WTC11 (cell line): ENCODE measurements at regions not wholly inside any gene's neighbourhood (a gene's known extent, or its start where the extent isn't known, plus 50 kb on each side); places are given as distances from the start of the nearest gene placed in this dataset.
A peak's percentile ranks its signal among the peaks of the same experiment; 100 is the strongest.

Experiments
- ATAC-seq: fragments of 200-7000 bp; cut with Tn5 transposase; 2 replicates; pipeline ENCODE4 v1.10.0; 2021; ENCODE audit warnings: mild to moderate bottlenecking, moderate library complexity
- CTCF ChIA-PET: fragments of 300-600 bp; sonication (Branson Sonifier 250); formaldehyde crosslinking; loops from one replicate; lab custom pipeline; 2021; ENCODE audit warnings: antibody characterized with exemption; lab: Charles Lee
- POLR2A ChIA-PET: fragments of 350-600 bp; sonication (Branson Sonifier 250); formaldehyde crosslinking; loops from one replicate; lab custom pipeline; 2021; ENCODE audit warnings: antibody characterized with exemption; lab: Charles Lee
- DNase-seq: peaks from one replicate; pipeline ENCODE4 v3.0.0; 2021; ENCODE audit warnings: low spot score
- H3K27ac Mint-ChIP-seq: 2 replicates; pipeline ENCODE4 v1.8.0; 2021; ENCODE audit warnings: mixed read lengths
- H3K27me3 Mint-ChIP-seq: 2 replicates; pipeline ENCODE4 v1.8.0; 2021; ENCODE audit warnings: low read depth, mild to moderate bottlenecking, moderate library complexity, mixed read lengths
- H3K36me3 Mint-ChIP-seq: 2 replicates; pipeline ENCODE4 v1.8.0; 2021; ENCODE audit warnings: mixed read lengths
- H3K4me1 Mint-ChIP-seq: 2 replicates; pipeline ENCODE4 v1.8.0; 2022; ENCODE audit warnings: mixed read lengths
- H3K4me3 Mint-ChIP-seq: 2 replicates; pipeline ENCODE4 v1.8.0; 2021; ENCODE audit warnings: mild to moderate bottlenecking, moderate library complexity, mixed read lengths
- H3K9me3 Mint-ChIP-seq: 2 replicates; pipeline ENCODE4 v1.8.0; 2021; ENCODE audit warnings: mixed read lengths
- ATF1 ChIP-seq: sonication (generic); formaldehyde crosslinking; IDR thresholded peaks from 2 replicates; pipeline ENCODE4 v1.8.1; 2023; ENCODE audit warnings: mild to moderate bottlenecking, moderate library complexity, missing genetic modification reagents
- CBFB ChIP-seq: sonication (generic); formaldehyde crosslinking; IDR thresholded peaks from 2 replicates; pipeline ENCODE4 v1.8.1; 2022; ENCODE audit warnings: mild to moderate bottlenecking, low read depth, missing genetic modification reagents
- GABPB1 ChIP-seq: sonication (generic); formaldehyde crosslinking; IDR thresholded peaks from 2 replicates; pipeline ENCODE4 v1.8.1; 2023; ENCODE audit warnings: mild to moderate bottlenecking, missing genetic modification reagents
- GTF2I ChIP-seq: fragments of 250-450 bp; sonication (Bioruptor Pico); conservative IDR thresholded peaks from 2 replicates; pipeline ENCODE4 v1.4.0; 2021; ENCODE audit warnings: mild to moderate bottlenecking
- HMGA2 ChIP-seq: fragments of 250-450 bp; sonication (Bioruptor Pico); IDR thresholded peaks from 2 replicates; pipeline ENCODE4 v1.4.0; 2021; ENCODE audit warnings: mild to moderate bottlenecking, moderate library complexity
- IRF2 ChIP-seq: sonication (generic); formaldehyde crosslinking; IDR thresholded peaks from 2 replicates; pipeline ENCODE4 v1.8.0; 2022; ENCODE audit warnings: low read depth, missing genetic modification reagents, borderline replicate concordance
- PRRX2 ChIP-seq: fragments of 250-450 bp; sonication (Bioruptor Pico); IDR thresholded peaks from 2 replicates; pipeline ENCODE4 v1.8.0; 2021; ENCODE audit warnings: mild to moderate bottlenecking
- RORB ChIP-seq: fragments of 250-450 bp; sonication (Bioruptor Pico); IDR thresholded peaks from 2 replicates; pipeline ENCODE4 v1.9.0; 2021; ENCODE audit warnings: mild to moderate bottlenecking
- ZNF121 ChIP-seq: sonication (generic); formaldehyde crosslinking; IDR thresholded peaks from 2 replicates; pipeline ENCODE4 v1.8.0; 2023; ENCODE audit warnings: missing genetic modification reagents
- ZNF317 ChIP-seq: sonication (generic); formaldehyde crosslinking; IDR thresholded peaks from 2 replicates; pipeline ENCODE4 v1.8.1; 2023; ENCODE audit warnings: low read depth, mild to moderate bottlenecking, moderate library complexity, missing genetic modification reagents, borderline replicate concordance
- ZNF671 ChIP-seq: fragments of 250-450 bp; sonication (Bioruptor Pico); IDR thresholded peaks from 2 replicates; pipeline ENCODE4 v1.8.0; 2021; ENCODE audit warnings: mild to moderate bottlenecking
- TF ChIP-seq, protein P1 (sequence below): sonication (generic); formaldehyde crosslinking; IDR thresholded peaks from 2 replicates; pipeline ENCODE4 v1.8.1; 2022; ENCODE audit warnings: missing genetic modification reagents, borderline replicate concordance
- TF ChIP-seq, protein P2 (sequence below): sonication (generic); formaldehyde crosslinking; IDR thresholded peaks from 2 replicates; pipeline ENCODE4 v1.8.1; 2023; ENCODE audit warnings: mild to moderate bottlenecking, missing genetic modification reagents
- TF ChIP-seq, protein P3 (sequence below): fragments of 250-450 bp; sonication (Bioruptor Pico); IDR thresholded peaks from 2 replicates; pipeline ENCODE4 v1.8.0; 2021; ENCODE audit warnings: mild to moderate bottlenecking
- TF ChIP-seq, protein P4 (sequence below): sonication (generic); formaldehyde crosslinking; IDR thresholded peaks from 2 replicates; pipeline ENCODE4 v1.8.1; 2023; ENCODE audit warnings: mild to moderate bottlenecking, missing genetic modification reagents, borderline replicate concordance
- TF ChIP-seq, protein P5 (sequence below): sonication (generic); formaldehyde crosslinking; IDR thresholded peaks from 2 replicates; pipeline ENCODE4 v1.8.0; 2022; ENCODE audit warnings: mild to moderate bottlenecking, missing genetic modification reagents

DNA sequence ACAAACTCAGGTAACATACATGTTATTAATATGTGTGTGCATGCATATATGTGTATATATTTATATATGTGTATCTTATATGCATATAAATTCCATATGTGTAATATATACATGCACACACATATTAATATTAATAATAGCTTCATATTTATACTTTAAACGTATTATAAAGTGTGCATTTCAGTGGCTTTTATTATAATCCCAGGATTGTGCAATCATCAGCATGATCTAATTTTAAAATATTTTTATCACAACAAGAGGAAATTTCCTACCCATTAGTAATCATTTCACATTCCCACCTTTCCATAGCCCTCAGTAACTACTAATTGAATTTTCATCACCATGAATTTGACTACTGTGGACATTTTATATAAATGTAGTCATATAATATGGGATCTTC lies 2211.9 kb upstream of the TENM3 start:
- H3K27me3 Mint-ChIP-seq: no peaks in the 10 kb centered on the region
- H3K4me1 Mint-ChIP-seq: no peaks in the 10 kb centered on the region
- no peaks in the 10 kb centered on the region for H3K36me3 Mint-ChIP-seq
- TF ChIP-seq, protein P1, sequence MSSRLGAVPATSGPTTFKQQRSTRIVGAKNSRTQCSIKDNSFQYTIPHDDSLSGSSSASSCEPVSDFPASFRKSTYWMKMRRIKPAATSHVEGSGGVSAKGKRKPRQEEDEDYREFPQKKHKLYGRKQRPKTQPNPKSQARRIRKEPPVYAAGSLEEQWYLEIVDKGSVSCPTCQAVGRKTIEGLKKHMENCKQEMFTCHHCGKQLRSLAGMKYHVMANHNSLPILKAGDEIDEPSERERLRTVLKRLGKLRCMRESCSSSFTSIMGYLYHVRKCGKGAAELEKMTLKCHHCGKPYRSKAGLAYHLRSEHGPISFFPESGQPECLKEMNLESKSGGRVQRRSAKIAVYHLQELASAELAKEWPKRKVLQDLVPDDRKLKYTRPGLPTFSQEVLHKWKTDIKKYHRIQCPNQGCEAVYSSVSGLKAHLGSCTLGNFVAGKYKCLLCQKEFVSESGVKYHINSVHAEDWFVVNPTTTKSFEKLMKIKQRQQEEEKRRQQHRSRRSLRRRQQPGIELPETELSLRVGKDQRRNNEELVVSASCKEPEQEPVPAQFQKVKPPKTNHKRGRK (CRISPR knock-in tag): no peak
- TF ChIP-seq RORB (CRISPR knock-in tag) (no peak), GTF2I (CRISPR knock-in tag) (no peak), PRRX2 (CRISPR knock-in tag) (no peak), IRF2 (no peak), ZNF121 (CRISPR knock-in tag) (no peak)
- TF ChIP-seq, protein P2, sequence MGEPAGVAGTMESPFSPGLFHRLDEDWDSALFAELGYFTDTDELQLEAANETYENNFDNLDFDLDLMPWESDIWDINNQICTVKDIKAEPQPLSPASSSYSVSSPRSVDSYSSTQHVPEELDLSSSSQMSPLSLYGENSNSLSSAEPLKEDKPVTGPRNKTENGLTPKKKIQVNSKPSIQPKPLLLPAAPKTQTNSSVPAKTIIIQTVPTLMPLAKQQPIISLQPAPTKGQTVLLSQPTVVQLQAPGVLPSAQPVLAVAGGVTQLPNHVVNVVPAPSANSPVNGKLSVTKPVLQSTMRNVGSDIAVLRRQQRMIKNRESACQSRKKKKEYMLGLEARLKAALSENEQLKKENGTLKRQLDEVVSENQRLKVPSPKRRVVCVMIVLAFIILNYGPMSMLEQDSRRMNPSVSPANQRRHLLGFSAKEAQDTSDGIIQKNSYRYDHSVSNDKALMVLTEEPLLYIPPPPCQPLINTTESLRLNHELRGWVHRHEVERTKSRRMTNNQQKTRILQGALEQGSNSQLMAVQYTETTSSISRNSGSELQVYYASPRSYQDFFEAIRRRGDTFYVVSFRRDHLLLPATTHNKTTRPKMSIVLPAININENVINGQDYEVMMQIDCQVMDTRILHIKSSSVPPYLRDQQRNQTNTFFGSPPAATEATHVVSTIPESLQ (CRISPR knock-in tag): no peak
- TF ChIP-seq, protein P3, sequence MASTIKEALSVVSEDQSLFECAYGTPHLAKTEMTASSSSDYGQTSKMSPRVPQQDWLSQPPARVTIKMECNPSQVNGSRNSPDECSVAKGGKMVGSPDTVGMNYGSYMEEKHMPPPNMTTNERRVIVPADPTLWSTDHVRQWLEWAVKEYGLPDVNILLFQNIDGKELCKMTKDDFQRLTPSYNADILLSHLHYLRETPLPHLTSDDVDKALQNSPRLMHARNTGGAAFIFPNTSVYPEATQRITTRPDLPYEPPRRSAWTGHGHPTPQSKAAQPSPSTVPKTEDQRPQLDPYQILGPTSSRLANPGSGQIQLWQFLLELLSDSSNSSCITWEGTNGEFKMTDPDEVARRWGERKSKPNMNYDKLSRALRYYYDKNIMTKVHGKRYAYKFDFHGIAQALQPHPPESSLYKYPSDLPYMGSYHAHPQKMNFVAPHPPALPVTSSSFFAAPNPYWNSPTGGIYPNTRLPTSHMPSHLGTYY (CRISPR knock-in tag): no peak
- CTCF ChIA-PET: no interaction called here
- H3K9me3 Mint-ChIP-seq: no peaks in the 10 kb centered on the region
- ATAC-seq (no peak), DNase-seq (no peak)
- H3K4me3 Mint-ChIP-seq: no peak overlapping the region
- H3K27ac Mint-ChIP-seq: no peak overlapping the region
- POLR2A ChIA-PET: no interaction called here

DNA sequence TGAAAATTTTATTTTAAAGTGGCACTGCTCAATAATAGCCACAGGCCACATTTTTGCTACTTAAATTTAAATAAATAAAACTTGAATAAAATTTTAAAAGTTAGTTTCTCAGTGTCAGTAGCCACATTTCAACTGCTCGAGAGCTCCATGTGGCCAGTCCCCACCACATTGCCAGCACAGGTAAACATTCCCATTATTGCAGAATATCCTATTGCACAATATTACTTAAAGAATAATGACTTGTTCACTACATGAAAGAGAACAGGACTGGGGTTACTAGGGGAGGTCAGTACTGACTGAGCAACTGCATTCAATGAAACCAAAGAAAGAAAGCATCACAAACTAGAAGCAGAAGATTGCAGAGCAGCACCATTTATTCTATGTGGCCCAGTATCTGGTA lies 2201.6 kb upstream of the TENM3 start:
- POLR2A ChIA-PET: no interaction called here
- H3K36me3 Mint-ChIP-seq: no peaks in the 10 kb centered on the region
- TF ChIP-seq ATF1 (CRISPR knock-in tag) (no peak), HMGA2 (CRISPR knock-in tag) (no peak), ZNF671 (no peak), GABPB1 (CRISPR knock-in tag) (peak; percentile 55; the same call in 1 of the 2 replicates)
- TF ChIP-seq, protein P4, sequence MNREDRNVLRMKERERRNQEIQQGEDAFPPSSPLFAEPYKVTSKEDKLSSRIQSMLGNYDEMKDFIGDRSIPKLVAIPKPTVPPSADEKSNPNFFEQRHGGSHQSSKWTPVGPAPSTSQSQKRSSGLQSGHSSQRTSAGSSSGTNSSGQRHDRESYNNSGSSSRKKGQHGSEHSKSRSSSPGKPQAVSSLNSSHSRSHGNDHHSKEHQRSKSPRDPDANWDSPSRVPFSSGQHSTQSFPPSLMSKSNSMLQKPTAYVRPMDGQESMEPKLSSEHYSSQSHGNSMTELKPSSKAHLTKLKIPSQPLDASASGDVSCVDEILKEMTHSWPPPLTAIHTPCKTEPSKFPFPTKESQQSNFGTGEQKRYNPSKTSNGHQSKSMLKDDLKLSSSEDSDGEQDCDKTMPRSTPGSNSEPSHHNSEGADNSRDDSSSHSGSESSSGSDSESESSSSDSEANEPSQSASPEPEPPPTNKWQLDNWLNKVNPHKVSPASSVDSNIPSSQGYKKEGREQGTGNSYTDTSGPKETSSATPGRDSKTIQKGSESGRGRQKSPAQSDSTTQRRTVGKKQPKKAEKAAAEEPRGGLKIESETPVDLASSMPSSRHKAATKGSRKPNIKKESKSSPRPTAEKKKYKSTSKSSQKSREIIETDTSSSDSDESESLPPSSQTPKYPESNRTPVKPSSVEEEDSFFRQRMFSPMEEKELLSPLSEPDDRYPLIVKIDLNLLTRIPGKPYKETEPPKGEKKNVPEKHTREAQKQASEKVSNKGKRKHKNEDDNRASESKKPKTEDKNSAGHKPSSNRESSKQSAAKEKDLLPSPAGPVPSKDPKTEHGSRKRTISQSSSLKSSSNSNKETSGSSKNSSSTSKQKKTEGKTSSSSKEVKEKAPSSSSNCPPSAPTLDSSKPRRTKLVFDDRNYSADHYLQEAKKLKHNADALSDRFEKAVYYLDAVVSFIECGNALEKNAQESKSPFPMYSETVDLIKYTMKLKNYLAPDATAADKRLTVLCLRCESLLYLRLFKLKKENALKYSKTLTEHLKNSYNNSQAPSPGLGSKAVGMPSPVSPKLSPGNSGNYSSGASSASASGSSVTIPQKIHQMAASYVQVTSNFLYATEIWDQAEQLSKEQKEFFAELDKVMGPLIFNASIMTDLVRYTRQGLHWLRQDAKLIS (CRISPR knock-in tag): no peak
- TF ChIP-seq, protein P5, sequence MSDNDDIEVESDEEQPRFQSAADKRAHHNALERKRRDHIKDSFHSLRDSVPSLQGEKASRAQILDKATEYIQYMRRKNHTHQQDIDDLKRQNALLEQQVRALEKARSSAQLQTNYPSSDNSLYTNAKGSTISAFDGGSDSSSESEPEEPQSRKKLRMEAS (CRISPR knock-in tag): no peak
- TF ChIP-seq, all 79 proteins: peak for 1
- Mint-ChIP-seq H3K9me3 (peaks cover 3% of the 10 kb centered on the region; the same call in 1 of the 2 replicates), H3K4me1 (no peaks in the 10 kb centered on the region), H3K27me3 (no peaks in the 10 kb centered on the region), H3K27ac (no peak overlapping the region), H3K4me3 (no peak overlapping the region)
- DNase-seq: no peak
- CTCF ChIA-PET: interaction anchor here (0.8 kb wide), 1 partner anchor 13 kb away, joined by 3 read pairs; no protein-coding TSS in a partner anchor
- no peak for ATAC-seq

DNA sequence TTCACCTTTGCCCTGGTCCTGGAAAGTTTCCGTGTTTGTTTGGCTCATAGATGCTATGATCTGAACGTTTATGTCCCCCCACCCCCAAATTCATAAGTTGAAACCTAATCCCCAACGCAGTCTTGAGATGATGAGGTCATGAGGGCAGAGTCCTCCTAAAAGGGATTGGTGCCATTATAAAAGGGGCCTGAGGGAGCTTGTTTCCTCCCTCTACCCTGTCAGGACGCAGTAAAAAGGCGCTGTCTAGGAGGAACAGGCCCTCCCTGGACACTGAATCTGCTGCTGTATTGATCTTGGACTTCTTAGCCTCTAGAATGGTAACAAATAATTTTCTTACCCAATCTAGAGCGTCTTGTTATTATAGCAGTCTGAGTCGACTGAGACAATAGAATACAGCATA lies 2190.6 kb upstream of the TENM3 start:
- Mint-ChIP-seq H3K4me1 (peaks cover 36% of the 10 kb centered on the region), H3K4me3 (no peak overlapping the region), H3K36me3 (no peaks in the 10 kb centered on the region), H3K9me3 (no peaks in the 10 kb centered on the region), H3K27me3 (peaks cover 7% of the 10 kb centered on the region), H3K27ac (no peak overlapping the region; the same call in 1 of the 2 replicates)
- CTCF ChIA-PET: no interaction called here
- DNase-seq (no peak), ATAC-seq (no peak)
- POLR2A ChIA-PET: no interaction called here
- TF ChIP-seq ZNF317 (CRISPR knock-in tag) (no peak), CBFB (CRISPR knock-in tag) (no peak), ATF1 (CRISPR knock-in tag) (no peak)
